ENCODE measurements at regions not wholly inside any gene's neighbourhood (a gene's known extent, or its start where the extent isn't known, plus 50 kb on each side); places are given as distances from the start of the nearest gene placed in this dataset.

GRCh38 chr10:131475803-131476202 is 164.3 kb upstream of the TCERG1L start:
- intact Hi-C loops (cut with DNase I; ENCODE audit: low total_unique reads), result no loop called here
- no peak for DNase-seq
- TF ChIP-seq, protein P1, sequence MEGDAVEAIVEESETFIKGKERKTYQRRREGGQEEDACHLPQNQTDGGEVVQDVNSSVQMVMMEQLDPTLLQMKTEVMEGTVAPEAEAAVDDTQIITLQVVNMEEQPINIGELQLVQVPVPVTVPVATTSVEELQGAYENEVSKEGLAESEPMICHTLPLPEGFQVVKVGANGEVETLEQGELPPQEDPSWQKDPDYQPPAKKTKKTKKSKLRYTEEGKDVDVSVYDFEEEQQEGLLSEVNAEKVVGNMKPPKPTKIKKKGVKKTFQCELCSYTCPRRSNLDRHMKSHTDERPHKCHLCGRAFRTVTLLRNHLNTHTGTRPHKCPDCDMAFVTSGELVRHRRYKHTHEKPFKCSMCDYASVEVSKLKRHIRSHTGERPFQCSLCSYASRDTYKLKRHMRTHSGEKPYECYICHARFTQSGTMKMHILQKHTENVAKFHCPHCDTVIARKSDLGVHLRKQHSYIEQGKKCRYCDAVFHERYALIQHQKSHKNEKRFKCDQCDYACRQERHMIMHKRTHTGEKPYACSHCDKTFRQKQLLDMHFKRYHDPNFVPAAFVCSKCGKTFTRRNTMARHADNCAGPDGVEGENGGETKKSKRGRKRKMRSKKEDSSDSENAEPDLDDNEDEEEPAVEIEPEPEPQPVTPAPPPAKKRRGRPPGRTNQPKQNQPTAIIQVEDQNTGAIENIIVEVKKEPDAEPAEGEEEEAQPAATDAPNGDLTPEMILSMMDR (IDR thresholded peaks at IDR 0.05), result no peak

DNA sequence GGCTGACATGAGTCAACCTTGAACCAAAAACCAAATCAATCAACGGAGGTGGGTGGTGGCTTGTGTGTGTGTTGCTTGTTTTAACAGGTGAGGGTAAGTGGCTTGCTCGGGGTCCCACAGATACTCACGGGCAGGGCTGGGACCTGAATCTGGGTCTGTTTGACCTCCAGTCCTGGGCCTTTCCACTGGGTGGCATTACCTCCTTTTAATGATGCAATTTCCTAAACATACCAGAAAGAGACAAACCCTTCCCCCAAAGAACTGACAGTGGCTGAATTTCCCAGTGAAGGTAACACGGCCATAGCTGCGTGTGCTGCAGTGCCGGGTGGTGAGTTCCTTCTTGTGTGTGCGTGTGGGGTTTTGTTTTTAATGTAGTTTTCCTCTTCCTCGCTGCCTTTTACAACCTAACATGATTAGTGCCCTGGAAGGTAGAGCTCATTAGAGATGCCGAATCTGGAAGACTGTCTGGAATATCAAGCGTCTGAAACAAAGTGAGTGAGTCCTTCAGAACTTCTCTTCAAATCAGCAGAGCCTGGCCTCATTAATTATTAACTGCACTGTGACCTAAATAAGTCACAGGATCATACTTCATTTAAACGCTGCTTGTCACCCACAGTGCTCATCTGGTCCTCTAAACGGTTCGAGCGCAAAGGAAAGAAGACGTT is 166.1 kb upstream of the TCERG1L start:
- Histone ChIP-seq H3K9me3 (no peaks in the 10 kb centered on the region), H3K36me3 (no peaks in the 10 kb centered on the region), H3K4me1 (no peaks in the 10 kb centered on the region), H3K27me3 (peaks cover 0 to 8% of the 10 kb centered on the region in 2 donors), H3K27ac (no peak overlapping the region), H3K4me3 (no peak overlapping the region)
- TF ChIP-seq, protein P1 (IDR thresholded peaks at IDR 0.05), result no peak
- DNase-seq, result no peak
- intact Hi-C loops (cut with DNase I; ENCODE audit: low total_unique reads), result no loop called here

More at GRCh38 chr10:131475803-131476202, 164.3 kb upstream of the TCERG1L start:
- H3K27me3 ChIP-seq, result peaks cover 0 to 8% of the 10 kb centered on the region in 2 donors
- no peaks in the 10 kb centered on the region for H3K4me1 ChIP-seq
- no peaks in the 10 kb centered on the region for H3K36me3 ChIP-seq
- H3K4me3 ChIP-seq, result no peak overlapping the region
- no peak overlapping the region for H3K27ac ChIP-seq
- no peaks in the 10 kb centered on the region for H3K9me3 ChIP-seq

- TF ChIP-seq, protein P1 (IDR thresholded peaks at IDR 0.05), result no peak
- intact Hi-C loops (cut with DNase I; ENCODE audit: low total_unique reads), result no loop called here
- Histone ChIP-seq H3K9me3 (no peaks in the 10 kb centered on the region), H3K4me1 (no peaks in the 10 kb centered on the region), H3K4me3 (no peak overlapping the region), H3K27ac (no peak overlapping the region), H3K36me3 (no peaks in the 10 kb centered on the region), H3K27me3 (peaks cover 0 to 8% of the 10 kb centered on the region in 2 donors)
- no peak for DNase-seq
Observed at GRCh38 chr10:131478377-131478989, 167.0 kb upstream of the TCERG1L start.

- Histone ChIP-seq H3K27me3 (peaks cover 0 to 8% of the 10 kb centered on the region in 2 donors), H3K36me3 (no peaks in the 10 kb centered on the region), H3K4me1 (no peaks in the 10 kb centered on the region), H3K27ac (no peak overlapping the region), H3K9me3 (no peaks in the 10 kb centered on the region), H3K4me3 (no peak overlapping the region)
- TF ChIP-seq, protein P1 (IDR thresholded peaks at IDR 0.05), result no peak
- intact Hi-C loops (cut with DNase I; ENCODE audit: low total_unique reads), result no loop called here
- DNase-seq, result no peak
Observed at GRCh38 chr10:131480066-131480465, 168.5 kb upstream of the TCERG1L start.

- Histone ChIP-seq H3K36me3 (no peaks in the 10 kb centered on the region), H3K27me3 (peaks cover 0 to 8% of the 10 kb centered on the region in 2 donors), H3K9me3 (no peaks in the 10 kb centered on the region), H3K4me1 (no peaks in the 10 kb centered on the region), H3K4me3 (no peak overlapping the region), H3K27ac (no peak overlapping the region)
- DNase-seq, result no peak
- intact Hi-C loops (cut with DNase I; ENCODE audit: low total_unique reads), result no loop called here
- TF ChIP-seq, protein P1 (IDR thresholded peaks at IDR 0.05), result no peak
Observed at GRCh38 chr10:131480861-131481260, 169.3 kb upstream of the TCERG1L start.

All from tibial artery (tissue), 4 donors.